ENCODE measurements at regions not wholly inside any gene's neighbourhood (a gene's known extent, or its start where the extent isn't known, plus 50 kb on each side); places are given as distances from the start of the nearest gene placed in this dataset.

DNA sequence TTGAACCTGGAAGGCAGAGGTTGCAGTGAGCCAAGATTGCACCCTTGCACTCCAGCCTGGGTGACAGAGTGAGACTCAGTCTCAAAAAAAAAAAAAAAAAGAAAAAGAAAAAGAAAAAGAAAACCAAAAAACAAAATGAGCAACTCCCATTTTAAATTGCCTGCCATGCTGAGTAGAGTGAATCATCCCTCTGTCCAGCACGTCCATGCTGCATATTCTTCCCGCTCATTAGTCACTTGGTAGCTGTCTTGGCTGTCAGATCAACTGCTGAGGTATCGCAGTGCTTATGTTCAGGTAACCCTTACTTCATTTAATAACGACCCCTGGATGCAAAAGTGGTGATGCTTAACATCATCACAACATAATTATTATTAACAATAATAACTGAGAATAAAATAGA is 60.7 kb upstream of the SMOX start:
- TF ChIP-seq, protein P1, sequence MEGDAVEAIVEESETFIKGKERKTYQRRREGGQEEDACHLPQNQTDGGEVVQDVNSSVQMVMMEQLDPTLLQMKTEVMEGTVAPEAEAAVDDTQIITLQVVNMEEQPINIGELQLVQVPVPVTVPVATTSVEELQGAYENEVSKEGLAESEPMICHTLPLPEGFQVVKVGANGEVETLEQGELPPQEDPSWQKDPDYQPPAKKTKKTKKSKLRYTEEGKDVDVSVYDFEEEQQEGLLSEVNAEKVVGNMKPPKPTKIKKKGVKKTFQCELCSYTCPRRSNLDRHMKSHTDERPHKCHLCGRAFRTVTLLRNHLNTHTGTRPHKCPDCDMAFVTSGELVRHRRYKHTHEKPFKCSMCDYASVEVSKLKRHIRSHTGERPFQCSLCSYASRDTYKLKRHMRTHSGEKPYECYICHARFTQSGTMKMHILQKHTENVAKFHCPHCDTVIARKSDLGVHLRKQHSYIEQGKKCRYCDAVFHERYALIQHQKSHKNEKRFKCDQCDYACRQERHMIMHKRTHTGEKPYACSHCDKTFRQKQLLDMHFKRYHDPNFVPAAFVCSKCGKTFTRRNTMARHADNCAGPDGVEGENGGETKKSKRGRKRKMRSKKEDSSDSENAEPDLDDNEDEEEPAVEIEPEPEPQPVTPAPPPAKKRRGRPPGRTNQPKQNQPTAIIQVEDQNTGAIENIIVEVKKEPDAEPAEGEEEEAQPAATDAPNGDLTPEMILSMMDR (IDR thresholded peaks at IDR 0.05; ENCODE audit: low read length): no peak
- TF ChIP-seq EZH2 (IDR thresholded peaks at IDR 0.05; ENCODE audit: borderline replicate concordance, low read length): no peak
